ENCODE measurements at regions not wholly inside any gene's neighbourhood (a gene's known extent, or its start where the extent isn't known, plus 50 kb on each side); places are given as distances from the start of the nearest gene placed in this dataset.

DNA sequence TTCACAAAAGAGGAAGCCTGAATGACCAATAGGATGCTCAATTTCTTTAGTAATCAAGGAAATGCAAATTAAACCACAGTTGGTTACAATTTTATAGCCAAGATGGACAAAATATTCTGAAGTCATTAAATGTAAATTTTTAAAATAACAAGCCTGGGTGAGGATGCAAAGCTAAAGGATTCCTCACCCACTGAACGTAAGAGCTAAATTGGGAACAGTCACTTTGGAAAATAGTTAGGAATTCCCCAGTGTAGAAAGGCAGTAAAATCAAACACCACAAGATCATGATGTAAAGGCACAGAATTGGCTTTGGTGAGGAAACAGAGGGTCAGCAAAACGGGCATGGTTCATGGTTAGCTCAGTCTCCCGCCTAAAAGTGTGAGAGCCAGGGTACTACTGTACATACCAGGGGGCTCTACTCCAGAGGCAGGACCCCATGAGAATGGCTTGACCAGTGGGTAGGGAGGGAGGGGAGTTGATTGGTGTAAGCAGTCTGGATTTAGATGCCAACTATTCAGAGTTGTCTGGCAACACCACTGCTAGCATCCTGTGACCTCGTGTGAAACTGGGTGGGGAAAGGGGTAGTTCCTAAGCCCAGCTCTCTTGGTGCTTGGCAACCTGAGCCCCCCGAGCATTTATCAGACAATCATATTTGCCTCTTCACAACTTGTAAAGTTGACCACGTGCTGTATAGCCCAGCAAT is 213.4 kb upstream of the EGLN3 start:
- TF ChIP-seq, protein P1, sequence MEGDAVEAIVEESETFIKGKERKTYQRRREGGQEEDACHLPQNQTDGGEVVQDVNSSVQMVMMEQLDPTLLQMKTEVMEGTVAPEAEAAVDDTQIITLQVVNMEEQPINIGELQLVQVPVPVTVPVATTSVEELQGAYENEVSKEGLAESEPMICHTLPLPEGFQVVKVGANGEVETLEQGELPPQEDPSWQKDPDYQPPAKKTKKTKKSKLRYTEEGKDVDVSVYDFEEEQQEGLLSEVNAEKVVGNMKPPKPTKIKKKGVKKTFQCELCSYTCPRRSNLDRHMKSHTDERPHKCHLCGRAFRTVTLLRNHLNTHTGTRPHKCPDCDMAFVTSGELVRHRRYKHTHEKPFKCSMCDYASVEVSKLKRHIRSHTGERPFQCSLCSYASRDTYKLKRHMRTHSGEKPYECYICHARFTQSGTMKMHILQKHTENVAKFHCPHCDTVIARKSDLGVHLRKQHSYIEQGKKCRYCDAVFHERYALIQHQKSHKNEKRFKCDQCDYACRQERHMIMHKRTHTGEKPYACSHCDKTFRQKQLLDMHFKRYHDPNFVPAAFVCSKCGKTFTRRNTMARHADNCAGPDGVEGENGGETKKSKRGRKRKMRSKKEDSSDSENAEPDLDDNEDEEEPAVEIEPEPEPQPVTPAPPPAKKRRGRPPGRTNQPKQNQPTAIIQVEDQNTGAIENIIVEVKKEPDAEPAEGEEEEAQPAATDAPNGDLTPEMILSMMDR (conservative IDR thresholded peaks at IDR 0.05): no peak
- TF ChIP-seq EZH2 (IDR thresholded peaks at IDR 0.05; ENCODE audit: low read depth): no peak
